NCI-H345 treated with DMSO at 0.1 percent for 48 hours (cell line): ENCODE measurements at regions not wholly inside any gene's neighbourhood (a gene's known extent, or its start where the extent isn't known, plus 50 kb on each side); places are given as distances from the start of the nearest gene placed in this dataset.
A peak's percentile ranks its signal among the peaks of the same experiment; 100 is the strongest.

Experiments
- DNase-seq: peaks from one replicate; lab custom pipeline; 2025; ENCODE audit not compliant: unreplicated experiment; lab: John Stamatoyannopoulos, UW

DNA sequence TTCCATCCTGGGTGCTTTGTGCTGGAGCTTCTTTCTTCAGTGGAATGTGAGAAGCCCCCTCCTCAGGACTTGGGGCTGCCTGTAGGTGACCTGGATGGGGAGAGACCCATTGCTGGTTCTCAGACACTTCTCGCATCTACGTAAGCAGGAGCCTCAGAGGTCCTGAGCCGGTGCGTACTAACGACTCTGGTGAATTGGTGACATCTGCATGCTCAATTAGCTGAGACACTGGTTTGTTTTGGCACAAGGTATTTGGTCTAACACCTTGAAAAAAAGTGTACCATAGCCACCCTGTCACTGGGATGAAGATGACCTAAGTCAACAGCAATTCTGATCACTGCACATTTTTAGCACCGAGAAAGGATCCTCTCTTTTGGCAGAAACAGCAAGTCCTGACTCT lies 57.7 kb downstream of the LRRC30 start:
- no peak for DNase-seq

DNA sequence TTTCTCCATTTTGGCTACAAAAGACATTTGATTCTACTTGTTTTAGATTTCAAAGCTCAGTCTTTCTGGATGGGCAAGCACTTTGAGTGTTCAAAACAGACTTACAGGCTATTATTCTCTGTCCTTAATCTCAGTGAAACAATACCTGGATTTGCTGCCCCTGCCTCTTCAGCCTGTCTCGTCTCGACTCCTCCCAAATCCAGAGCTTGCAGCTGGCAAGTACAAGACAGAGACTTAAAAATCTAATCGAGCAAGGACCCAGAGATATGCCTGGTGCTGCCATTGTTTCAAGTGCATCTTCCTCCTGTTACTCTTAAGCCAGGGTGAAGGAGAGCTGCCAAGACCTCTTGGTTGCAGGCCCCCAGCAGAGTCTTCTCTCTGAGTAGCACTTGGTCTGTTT lies 59.2 kb downstream of the LRRC30 start:
- DNase-seq: no peak

DNA sequence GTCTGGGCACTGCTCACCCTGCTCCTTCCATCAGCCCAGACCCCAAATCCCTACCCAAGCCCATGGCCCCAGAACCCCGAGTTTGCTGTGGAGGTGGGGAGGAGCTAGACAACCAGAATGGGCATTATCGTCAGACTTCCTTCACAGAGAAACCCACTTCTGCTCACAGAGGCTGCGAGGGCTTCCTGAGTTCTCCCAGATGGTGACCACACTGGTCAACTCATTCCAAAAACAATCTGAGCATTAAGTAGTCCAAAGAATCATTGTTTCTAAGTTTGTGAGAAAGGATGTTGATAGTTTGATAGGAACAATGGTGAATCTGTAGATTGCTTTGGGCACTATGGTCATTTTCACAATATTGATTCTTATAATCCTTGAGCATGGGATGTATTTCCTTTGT lies 60.2 kb downstream of the LRRC30 start:
- DNase-seq: no peak

DNA sequence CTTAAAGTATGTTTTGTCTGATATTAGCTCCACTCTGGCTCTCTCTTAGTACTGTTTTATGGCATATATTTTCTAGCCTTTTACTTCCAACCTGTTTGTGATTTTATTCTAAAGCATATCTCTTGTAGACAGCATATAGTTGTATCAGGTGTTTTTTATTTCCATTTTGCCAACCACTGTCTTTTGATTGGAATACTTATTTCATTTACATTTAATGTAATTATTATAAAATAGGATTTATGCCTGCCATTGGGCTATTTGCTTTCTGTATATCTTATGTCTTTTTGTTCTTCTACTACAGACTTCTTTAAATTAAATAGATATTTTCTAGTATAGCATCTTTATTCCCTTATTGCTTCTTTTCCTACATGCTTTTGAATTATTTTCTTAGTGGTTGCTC lies 67.3 kb downstream of the LRRC30 start:
- DNase-seq: no peak

DNA sequence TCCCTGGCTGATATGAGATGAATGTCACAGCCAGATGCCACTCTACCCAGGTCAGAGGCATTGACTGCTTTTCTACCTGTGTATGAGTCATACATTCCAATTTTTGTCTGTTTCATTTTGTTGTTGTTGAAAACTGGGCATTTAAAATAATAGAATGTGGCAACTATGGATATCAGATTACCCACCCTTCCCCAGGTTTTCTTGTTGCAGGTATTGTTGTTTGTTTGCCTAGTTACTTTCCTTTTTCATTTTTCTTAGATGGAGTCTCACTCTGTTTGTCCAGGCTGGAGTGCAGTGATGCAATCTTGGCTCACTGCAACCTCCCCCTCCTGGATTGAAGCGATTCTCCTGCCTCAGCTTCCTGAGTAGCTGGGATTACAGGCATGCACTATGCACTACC lies 70.2 kb downstream of the LRRC30 start:
- peak; percentile 91 for DNase-seq

DNA sequence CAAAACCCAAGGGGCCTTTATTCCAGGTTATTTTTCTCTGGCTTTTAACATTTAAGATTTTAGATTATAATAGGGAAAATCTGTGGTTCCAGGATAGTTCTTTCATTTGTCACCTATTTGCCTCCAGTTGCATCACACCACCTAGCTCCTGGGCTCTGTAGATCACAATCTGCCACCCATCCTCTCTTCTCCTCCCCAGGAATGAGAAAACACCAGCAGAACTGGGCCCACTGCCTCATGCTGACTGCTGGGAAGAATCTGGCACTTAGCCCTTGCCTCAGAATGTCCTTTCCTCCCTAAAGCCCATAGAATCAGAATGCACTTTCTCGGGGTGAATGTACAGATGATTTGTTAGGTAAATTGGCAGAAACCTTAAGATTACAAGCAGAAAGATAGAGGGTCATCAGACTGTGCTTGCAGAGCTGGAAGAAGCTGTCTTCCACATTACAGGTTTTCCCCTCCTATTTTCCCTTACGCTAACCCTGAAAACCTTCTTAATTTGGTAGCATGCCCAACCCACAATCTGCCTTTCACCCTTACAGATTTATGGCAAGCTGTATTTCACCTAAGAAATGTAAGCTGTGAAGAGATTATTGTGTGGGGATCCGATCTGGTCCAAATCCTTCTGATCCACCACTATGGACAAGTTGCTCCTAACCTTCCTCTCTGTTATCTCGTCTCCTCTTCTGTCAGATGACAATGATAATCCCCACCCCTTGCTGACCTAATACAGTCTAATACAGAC lies 72.6 kb downstream of the LRRC30 start:
- no peak for DNase-seq

DNA sequence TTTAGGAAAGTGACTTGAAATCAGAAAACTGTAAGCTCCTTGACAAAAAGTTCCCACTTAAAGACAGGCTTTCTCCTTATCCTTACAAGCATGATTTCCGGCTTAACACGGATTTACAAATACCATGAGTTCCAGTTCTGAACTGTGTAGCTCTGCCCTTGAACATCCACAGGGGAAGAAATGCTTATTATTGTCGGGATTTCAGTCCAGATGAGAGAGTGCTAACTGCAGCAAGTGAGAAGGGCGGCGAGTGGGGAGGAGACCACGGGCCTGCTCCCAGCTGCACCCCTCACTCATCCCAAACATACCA lies 73.1 kb downstream of the LRRC30 start:
- DNase-seq: no peak

DNA sequence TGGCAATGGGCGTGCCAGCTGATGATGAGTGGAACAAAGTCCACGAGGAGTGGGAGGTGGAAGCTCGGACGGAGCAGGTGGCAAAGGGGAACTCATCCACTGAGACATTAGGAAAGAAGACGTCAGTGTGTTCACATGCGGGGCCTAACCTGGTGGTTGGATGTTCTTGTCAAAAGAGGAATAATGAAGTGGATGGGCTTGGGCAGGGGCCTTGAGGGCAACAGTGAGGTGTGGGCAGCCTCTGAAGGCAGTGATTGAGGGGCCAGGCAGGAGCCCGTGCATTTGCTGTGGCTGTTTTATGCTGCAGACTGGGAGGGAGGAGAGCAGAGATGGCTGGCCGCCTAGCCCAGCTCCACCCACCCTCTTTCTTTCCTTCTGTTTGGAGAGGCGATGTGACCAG lies 74.5 kb downstream of the LRRC30 start:
- DNase-seq: no peak

DNA sequence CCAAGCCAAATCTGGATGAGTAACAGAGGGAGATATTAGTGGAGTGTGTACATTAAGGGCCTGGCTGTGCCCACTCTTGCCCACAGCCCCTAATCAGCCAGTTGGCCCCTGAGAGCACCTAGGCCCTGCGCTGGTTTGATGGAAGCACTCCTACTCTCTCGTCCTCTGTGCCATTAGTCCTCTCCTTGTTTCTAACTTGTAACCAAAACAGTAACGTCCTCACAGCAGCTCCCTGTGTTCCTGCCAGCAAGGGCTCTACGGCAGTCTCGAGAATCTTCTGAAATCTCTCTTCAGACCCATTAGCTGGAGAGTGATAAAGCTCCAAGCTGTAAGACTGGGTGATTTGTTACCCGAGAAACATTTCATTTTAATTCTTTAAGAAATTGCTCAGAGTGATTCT lies 76.1 kb downstream of the LRRC30 start:
- DNase-seq: no peak

DNA sequence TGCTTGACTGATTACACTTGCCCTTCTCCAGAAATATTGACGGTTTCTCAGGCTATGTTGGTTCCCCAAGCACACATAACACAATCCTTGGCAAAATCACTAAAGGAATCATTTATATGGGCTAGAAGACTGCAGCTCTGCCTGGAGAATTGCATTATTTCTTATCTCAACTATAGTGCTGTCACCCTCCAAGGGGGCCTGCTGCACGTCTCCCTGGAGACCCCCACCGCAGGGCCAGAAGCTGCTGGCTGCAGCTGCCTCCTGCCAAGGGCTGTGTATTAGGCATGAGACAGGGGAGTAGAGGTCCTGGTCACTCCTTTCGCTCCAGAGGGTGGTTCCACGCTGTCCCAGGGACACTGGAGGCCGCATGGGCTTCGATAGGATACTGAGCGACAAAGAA lies 76.6 kb downstream of the LRRC30 start:
- no peak for DNase-seq

DNA sequence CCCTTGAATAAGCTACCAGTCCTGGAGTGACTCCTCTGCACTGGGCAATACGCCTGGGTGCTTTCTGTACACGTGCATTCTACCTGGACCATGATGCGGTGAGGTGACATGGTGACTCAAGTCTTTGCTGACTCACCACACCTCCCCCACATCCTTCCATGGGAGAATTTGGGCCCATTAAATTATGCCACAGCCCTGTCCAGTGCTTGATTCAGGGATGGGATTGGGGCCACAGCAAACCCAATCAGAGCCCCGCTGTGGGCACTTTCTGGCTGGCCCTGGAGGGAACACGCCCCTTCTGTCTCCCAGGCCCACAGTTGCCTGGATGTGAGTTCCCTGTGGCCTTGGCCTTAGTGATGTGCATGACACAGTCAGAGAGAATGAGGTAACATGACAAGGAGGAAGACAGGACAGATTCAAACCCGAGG lies 86.9 kb downstream of the LRRC30 start:
- no peak for DNase-seq

DNA sequence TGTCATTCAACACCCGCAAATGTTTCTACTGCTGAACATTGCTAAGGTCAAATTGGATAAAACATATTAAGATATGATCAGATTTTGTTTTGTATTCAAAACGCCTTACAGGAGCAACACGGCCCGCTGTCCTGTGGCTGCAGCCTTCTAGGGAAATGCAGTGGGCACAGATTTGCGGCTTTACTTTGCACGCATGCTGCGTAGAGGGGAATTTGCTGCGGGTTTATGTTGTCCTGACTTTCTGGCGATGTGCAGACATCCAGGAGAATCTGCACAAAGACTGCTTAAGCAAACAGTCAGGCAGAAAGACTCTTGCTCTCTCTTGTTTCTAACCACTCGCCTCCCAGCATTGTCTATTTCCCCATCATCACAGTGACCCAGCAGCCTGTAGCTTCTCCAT lies 88.3 kb downstream of the LRRC30 start:
- DNase-seq: no peak

DNA sequence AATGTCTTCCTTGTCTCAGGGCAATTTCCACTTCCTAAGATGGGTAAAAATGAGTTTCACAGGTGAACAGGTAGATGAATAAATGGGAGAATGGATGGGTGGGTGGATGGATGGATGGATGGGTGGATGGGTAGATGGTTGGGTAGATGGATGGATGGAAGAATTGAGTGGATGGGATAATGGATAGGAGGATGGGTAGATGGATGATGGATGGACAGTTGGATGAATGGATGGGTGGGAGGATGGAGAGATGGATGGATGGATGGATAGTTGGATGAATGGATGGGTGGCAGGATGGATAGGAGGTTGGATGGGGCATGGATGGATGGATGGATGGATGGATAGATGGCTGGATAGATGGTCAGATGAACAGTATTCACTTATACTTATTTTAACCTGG lies 90.9 kb downstream of the LRRC30 start:
- no peak for DNase-seq

DNA sequence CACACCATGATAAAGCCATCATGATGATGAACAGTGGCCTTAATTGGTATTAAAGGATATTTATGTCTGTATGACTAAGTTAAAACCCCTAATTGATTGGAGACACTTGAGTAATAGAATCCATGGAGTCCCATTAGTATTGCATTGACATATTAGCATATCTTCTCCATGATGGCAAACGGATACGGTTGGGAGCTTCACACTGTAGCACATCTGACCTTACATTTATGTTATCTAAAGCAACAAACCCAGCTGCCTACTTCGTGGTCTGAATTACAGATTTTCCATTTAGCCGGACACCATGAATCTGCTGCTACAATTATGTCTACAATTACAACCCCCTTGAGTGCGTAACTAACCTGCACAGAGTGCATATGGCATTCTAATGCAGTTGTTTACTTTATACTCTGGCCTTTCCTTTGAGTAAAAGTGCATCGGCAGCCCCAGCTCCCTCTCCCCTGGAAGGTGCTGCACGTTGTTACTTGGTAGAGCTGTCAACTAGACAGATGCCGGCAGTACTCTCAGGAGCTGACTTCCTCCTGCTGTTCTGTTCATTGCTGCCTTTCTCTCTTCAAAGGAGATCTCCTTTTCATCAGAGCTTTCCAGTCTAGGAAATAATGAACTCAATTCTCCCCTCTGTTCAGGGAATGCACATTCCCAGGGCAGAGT lies 92.1 kb downstream of the LRRC30 start:
- no peak for DNase-seq

DNA sequence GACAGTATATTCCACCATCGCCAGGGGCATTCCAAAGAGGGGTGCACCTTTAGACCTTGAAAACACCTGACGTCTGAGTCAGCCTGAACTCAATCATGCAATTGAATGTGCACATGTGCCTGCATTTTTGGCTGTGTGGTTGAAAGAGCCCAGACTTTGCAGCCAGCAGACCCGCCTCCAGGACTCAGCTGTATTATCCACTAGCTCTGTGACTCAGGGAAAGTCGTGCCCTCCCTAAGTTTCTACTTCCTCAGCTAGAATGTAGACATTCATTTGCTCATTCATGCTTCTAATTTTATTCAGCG lies 94.2 kb downstream of the LRRC30 start:
- DNase-seq: no peak

DNA sequence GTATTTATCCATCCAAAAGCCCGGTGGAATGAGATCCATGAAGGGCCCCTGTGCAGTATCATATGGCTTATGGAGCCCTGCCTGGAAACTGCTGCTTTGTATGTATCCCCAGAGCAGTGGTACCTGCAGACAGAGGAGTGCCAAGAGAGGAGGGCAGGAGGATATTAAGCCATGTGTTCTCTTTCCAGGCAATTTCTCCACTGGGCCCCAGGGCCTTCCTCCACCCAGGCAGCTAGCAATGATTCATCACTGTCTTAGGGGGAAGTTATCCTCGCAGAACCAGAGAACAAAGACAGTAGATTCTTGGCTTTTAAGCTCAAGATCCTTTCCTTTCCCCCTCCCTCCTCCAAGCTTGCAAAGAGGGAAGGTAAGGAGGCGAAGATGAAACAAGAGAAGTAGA lies 98.1 kb downstream of the LRRC30 start:
- no peak for DNase-seq

DNA sequence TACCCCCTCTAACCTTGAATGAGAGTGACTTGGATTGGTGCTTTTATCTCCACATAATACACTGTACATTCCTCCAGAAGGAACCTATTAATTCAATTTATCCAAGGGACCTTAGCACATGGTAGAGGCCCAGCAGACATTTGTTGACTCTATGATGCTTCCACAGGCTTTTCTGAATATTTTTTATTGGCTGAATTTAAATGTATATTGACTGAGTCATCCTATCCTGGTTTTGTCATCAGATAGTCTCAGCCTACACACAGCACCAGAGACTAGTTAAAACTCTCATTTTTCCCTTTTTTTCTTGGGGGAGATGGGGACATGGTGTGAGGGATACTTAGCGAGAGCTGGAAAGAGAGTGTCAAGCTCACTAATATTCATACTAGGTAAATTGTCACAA lies 101.6 kb downstream of the LRRC30 start:
- no peak for DNase-seq

DNA sequence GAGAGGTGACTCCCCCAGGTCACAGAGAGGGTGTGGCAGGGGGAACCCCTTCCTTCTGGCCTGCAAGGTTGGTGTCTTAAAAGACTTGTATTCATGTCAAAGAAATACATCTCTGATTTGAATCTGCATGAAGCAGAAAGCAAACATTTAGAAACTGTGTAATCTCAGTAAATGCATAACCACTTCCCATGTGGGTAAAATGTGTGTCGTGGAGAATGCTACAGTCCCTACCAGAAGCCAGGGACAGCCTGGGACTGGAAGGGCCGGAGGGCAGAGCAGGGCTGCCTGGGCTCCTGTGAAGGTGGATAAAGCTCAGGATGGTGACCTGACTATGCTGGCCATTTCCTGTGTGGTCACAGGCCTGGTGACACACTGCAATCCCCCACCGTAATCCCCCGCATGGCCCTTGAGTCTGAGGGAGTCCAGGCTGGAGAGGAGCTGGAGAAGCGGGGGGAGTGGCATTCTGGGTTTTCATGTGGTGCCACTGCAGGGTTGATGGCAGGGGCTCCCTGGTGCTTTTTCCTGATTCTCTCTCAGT lies 102.2 kb downstream of the LRRC30 start:
- no peak for DNase-seq

DNA sequence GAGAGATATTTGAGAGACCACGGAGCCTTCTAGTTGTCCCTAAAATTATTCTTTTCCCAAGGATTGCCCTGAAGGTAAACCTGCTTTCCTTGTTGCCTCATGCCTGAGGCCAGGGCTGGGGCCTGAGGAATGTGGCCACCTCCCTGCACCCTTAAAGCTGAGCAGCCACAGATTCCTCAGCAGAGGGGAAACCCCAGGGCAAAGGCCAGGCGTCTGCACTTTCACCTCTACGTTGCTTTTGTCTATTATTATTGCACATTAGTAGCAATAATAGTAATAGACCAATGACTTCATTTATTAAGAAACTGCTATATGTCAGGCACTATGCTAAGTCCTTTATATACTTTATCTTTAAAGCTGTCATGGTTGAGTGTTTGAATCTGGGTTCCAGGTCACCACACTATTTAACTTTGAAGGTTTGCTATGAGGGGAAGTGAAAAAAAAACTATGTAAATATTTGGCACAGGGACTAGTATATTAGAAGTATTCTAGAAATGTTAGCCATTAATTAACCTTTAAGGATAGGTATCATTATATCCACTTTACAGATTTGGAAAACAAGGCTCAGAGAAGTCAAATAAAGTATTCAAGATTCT lies 104.2 kb downstream of the LRRC30 start:
- no peak for DNase-seq

DNA sequence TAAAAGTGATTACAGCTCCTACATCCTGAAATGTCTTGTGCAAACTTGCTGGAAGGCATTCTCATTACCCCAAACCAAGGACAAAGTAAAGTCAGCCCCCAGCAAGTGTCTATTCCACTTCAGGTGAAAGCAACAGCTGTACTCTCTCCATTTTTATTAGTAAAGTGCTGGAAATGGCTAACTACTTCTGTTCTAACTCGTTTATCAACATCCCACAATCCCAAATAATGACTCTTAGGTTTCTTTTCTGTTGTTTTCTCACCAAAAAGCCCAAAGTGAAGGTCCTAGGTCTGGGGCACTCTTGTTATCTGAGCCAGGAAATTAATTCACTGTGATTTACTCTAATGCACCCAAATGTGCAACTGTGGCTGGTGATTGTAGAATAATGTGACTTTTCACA lies 105.7 kb downstream of the LRRC30 start:
- no peak for DNase-seq

DNA sequence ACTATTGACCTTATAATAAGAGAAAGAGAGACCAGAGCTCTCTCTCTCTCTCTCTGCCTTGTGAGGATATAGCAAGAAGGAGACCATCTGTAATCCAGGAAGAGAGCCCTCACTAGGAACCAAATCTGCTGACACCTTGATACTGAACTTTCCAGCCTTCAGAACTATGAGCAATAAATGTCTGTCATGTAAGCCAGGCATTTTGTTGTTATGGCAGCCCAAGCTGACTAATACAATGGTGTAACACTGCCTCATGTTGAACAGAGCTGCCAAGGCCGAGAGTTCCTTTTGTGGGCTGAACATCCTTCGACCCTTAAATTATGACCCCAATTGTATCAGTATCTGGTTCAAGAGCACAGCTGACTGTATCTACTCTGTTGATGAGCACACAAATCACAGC lies 108.0 kb downstream of the LRRC30 start:
- DNase-seq: no peak

DNA sequence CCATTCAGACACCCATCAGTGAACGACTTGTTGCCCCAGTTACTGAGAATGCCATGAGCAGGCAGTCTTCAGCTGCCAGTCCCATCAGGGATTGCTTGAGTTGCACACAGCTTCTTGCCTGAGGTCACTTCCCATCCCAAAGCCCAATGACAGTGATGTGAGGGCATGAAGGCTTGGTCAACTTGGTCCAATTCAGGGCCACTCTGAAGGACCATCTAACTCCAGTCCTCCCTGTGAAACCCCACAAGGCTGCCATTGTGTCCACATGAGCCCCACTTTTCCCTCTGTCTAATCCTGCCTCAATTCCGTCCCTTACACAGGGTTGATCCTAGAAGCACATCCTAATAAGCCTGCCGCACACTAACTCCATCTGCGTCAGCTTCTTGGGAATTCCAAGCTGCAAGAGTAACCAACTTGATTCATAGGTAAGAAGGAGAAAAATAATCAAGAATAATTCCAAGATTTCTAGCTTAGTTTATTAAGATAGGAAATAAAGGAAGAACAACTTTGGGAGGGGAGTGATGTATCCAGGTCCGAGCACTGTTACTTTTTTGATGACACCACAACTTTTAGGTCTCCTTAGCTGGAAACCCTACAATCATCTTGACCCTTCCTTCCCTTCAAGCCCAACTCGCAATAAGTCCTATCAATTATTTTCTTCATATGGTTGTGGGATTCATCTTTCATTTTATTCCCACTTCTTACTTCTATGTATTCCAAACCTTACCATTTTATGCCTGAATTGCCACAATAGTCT lies 110.9 kb downstream of the LRRC30 start:
- DNase-seq: no peak
